Fibroblast of mammary gland (primary cell): ENCODE measurements at regions not wholly inside any gene's neighbourhood (a gene's known extent, or its start where the extent isn't known, plus 50 kb on each side); places are given as distances from the start of the nearest gene placed in this dataset.

Experiments
- DNase-seq: peaks from one replicate; pipeline ENCODE4 v3.0.0-alpha.2; 2010; ENCODE audit warnings: low read depth
- H3K4me3 ChIP-seq: 2 replicates; pipeline ENCODE4 v1.5.1; 2011; ENCODE audit warnings: low read depth, mild to moderate bottlenecking, low read length, moderate library complexity; ENCODE audit not compliant: control insufficient read depth
- TF ChIP-seq, protein P1 (sequence below): conservative IDR thresholded peaks from 2 replicates; pipeline ENCODE4 v1.5.1; 2011; ENCODE audit warnings: low read depth, low read length, inconsistent platforms; ENCODE audit not compliant: control insufficient read depth, insufficient read depth

DNA sequence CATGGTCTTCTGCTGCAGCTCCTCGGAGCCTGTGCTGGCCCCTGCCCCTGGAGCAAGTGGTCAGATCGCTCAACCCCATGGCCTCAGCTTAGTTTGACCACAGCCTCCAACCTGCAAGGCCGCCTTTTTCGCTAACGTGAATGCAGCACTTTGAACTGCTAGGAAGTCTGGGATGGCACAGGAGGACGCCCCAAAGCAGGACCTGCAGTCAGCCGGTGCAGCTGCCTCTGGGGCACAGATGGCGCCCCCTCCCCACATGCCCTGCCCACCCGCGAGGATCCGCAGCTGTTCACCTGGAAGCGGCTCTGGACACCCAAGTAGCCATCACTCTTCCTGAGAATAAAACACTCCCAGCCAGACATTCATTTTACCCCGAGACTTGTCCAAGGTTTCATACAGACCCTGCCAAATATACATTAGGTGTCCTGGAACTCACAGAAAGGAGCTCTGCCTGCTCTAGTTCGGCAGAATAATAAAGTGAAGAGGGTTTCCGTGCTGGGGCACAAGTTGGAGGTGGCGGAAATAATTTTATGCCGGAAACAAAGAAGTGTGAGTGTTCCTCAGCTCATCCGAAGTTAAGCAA lies 510.1 kb downstream of the EIPR1 start:
- TF ChIP-seq, protein P1, sequence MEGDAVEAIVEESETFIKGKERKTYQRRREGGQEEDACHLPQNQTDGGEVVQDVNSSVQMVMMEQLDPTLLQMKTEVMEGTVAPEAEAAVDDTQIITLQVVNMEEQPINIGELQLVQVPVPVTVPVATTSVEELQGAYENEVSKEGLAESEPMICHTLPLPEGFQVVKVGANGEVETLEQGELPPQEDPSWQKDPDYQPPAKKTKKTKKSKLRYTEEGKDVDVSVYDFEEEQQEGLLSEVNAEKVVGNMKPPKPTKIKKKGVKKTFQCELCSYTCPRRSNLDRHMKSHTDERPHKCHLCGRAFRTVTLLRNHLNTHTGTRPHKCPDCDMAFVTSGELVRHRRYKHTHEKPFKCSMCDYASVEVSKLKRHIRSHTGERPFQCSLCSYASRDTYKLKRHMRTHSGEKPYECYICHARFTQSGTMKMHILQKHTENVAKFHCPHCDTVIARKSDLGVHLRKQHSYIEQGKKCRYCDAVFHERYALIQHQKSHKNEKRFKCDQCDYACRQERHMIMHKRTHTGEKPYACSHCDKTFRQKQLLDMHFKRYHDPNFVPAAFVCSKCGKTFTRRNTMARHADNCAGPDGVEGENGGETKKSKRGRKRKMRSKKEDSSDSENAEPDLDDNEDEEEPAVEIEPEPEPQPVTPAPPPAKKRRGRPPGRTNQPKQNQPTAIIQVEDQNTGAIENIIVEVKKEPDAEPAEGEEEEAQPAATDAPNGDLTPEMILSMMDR: no peak
- H3K4me3 ChIP-seq: no peak overlapping the region

DNA sequence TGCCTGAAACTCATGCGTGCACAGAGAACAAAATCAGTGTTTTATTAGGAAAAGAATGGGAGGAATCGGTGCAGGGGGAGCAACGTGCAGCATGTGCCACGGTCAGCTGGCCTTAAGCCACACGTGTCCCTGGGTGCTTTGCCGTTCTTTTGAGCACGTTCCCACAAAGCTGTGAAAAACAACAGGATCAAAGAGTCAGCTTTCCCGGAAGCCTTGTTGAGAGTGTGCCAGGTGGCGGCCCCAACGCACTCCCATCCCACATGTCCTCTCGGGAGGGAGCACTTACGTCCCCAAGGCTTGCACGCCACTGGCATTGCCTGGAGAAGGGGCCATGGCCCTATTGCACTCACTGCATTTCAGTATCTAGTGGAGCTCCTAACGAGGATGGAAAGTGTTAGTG lies 511.2 kb downstream of the EIPR1 start:
- TF ChIP-seq, protein P1: no peak
- H3K4me3 ChIP-seq: no peak overlapping the region
- DNase-seq: no peak

More for the DNA sequence above, 510.1 kb downstream of the EIPR1 start:
- DNase-seq: no peak

DNA sequence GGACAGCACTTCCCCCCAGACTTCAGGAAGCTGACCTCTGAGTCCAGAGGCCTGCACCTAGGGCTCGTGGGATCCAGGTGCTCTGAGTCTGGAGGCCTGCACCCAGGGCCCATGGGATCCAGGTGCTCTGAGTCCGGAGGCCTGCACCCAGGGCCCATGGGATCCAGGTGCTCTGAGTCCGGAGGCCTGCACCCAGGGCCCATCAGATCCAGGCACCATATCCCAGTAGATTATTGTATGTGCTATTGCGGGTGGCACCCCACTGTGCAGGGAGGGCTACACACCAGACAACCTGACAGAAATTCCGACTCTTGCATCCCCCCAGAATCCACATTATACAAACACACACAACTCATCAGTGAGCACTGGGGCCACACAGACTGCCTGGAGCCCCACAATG lies 515.2 kb downstream of the EIPR1 start:
- no peak overlapping the region for H3K4me3 ChIP-seq
- TF ChIP-seq, protein P1: no peak
- no peak for DNase-seq

DNA sequence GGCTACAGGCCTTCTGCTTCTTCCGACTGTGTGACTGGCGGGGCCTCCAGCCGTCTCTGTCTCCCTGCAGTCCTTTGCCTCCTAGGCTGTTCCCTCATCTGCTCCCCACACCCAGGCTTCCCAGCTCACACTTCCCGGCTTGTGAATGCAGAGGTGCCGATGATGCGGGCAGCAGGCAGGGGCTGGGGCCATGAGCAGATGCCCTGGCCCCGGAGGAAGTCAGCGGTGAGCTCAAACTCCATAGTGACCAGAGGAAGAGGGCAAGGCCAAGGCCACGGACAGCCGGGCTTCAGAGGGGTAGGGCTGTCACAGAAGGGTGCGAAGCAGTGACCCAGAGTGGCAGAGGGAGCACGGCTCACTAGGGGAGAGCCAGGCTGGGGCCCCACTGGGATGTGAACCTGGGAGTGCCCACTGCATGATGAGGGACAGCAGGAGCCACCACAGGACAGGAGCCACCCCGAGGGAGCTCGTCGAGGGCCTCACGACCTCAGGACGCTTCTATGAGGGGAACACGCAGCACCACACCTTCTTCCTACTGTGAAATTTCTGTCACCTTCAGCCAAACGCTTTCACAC lies 515.9 kb downstream of the EIPR1 start:
- TF ChIP-seq, protein P1: no peak
- no peak overlapping the region for H3K4me3 ChIP-seq
- DNase-seq: no peak

DNA sequence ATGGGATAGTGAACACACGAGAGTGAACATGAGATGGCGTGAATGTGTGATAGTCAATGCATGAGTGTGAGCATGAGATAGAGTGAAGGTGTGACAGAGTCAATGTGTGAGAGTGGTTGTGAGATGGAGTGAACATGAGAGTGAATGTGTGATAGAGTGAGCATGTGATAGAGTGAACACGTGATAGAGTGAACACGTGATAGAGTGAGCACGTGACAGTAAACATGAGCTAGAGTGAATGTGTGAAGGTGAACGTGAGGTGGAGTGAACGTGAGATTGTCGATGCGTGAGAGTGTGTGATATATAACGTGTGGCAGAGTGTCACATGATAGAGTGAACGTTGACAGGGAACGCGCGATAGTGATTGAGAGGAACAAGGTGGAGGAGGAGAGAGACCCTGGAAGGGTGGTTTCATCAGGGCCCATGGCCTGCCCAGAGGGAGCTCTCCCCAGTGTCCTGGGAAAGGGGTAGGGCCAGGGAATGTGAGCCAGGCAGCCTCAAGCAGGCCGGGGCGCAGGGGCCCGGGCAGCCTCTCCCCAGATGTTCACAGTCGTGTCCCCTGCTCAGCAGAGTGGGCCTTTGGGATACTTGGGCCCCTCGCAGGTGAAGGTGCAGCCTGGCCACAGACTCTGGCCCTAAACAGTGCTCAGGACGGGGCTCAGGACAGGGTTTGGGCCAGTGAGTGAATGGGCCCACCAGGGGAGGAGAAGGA lies 516.9 kb downstream of the EIPR1 start:
- H3K4me3 ChIP-seq: no peak overlapping the region
- TF ChIP-seq, protein P1: no peak
- no peak for DNase-seq

DNA sequence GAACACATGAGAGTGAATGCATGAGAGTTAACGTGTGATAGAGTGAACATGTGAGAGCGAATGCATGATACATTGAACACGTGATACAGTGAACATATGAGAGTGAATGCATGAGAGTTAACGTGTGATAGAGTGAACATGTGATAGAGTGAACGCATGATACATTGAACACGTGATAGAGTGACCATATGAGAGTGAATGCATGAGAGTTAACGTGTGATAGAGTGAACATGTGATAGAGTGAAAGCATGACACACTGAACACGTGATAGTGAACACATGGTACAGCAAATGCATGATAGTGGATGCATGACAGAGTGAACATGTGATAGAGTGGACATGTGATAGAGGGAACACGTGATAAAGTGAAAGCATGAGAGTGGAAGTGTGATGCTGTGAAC lies 517.9 kb downstream of the EIPR1 start:
- TF ChIP-seq, protein P1: no peak
- no peak overlapping the region for H3K4me3 ChIP-seq
- DNase-seq: no peak
